Keratinocyte (primary cell): ENCODE measurements at regions not wholly inside any gene's neighbourhood (a gene's known extent, or its start where the extent isn't known, plus 50 kb on each side); places are given as distances from the start of the nearest gene placed in this dataset.

ENCODE experiments used
- DNase-seq: peaks from one replicate; pipeline ENCODE4 v3.0.0-alpha.2; 2011; ENCODE audit warnings: low read depth, missing footprints, low spot score
- FAIRE-seq: peaks from 2 replicates; lab custom pipeline; 2011; peaks lifted over from hg19 to GRCh38; lab: Jason Lieb, UNC
- H2AFZ ChIP-seq: 2 replicates; pipeline ENCODE4 v1.6.0; 2012; ENCODE audit warnings: low read length, control low read depth, inconsistent platforms; ENCODE audit not compliant: control insufficient read depth
- H3K27ac ChIP-seq: 2 replicates; pipeline ENCODE4 v1.5.1; 2011; ENCODE audit warnings: low read length; ENCODE audit not compliant: control insufficient read depth, insufficient read depth
- H3K27me3 ChIP-seq: 3 replicates; pipeline ENCODE4 v1.6.0; 2011; ENCODE audit warnings: low read length; ENCODE audit not compliant: control insufficient read depth, insufficient read depth; ENCODE audit errors: extremely low read depth
- H3K36me3 ChIP-seq, 2 experiments: 2 replicates in 1 of 2; 3 replicates in 1 of 2; pipeline ENCODE4 v1.5.1; 2011; ENCODE audit warnings: low read length in 2 of 2, mild to moderate bottlenecking in 1 of 2; ENCODE audit not compliant: control insufficient read depth in 2 of 2, insufficient read depth in 2 of 2; ENCODE audit errors: extremely low read depth in 1 of 2
- H3K4me1 ChIP-seq: 3 replicates; pipeline ENCODE4 v1.5.1; 2011; ENCODE audit warnings: low read length; ENCODE audit not compliant: control insufficient read depth, insufficient read depth; ENCODE audit errors: extremely low read depth
- H3K4me2 ChIP-seq: 3 replicates; pipeline ENCODE4 v1.6.0; 2011; ENCODE audit warnings: low read depth, low read length; ENCODE audit not compliant: control insufficient read depth, insufficient read depth; ENCODE audit errors: extremely low read depth
- H3K4me3 ChIP-seq, 3 experiments: fragments of 200-600 bp in 1 of 3; sonication (generic) in 1 of 3; 2 replicates in 2 of 3; 3 replicates in 1 of 3; pipeline ENCODE4 v1.5.1; 2011 to 2016; ENCODE audit warnings: low read length in 3 of 3, mild to moderate bottlenecking in 3 of 3, control low read depth in 2 of 3, inconsistent platforms in 1 of 3, low read depth in 1 of 3, mixed read lengths in 1 of 3, mixed run types in 1 of 3, moderate library complexity in 1 of 3; ENCODE audit not compliant: control insufficient read depth in 2 of 3, insufficient read depth in 2 of 3; ENCODE audit errors: extremely low read depth in 1 of 3
- H3K79me2 ChIP-seq: 2 replicates; pipeline ENCODE4 v1.6.0; 2012; ENCODE audit warnings: low read length; ENCODE audit not compliant: control insufficient read depth, insufficient read depth
- H3K9ac ChIP-seq: 3 replicates; pipeline ENCODE4 v1.6.0; 2011; ENCODE audit warnings: low read length; ENCODE audit not compliant: control insufficient read depth, insufficient read depth; ENCODE audit errors: extremely low read depth
- H3K9me1 ChIP-seq: 3 replicates; pipeline ENCODE4 v1.6.0; 2011; ENCODE audit warnings: low read length; ENCODE audit not compliant: control insufficient read depth, insufficient read depth; ENCODE audit errors: extremely low read depth
- H3K9me3 ChIP-seq: 2 replicates; pipeline ENCODE4 v1.5.1; 2012; ENCODE audit warnings: low read depth, low read length; ENCODE audit not compliant: control insufficient read depth
- H4K20me1 ChIP-seq: 3 replicates; pipeline ENCODE4 v1.6.0; 2011; ENCODE audit warnings: low read length; ENCODE audit not compliant: control insufficient read depth, insufficient read depth; ENCODE audit errors: extremely low read depth
- CTCF ChIP-seq, 3 experiments: IDR thresholded peaks in 1 of 3; conservative IDR thresholded peaks in 1 of 3; optimal IDR thresholded peaks in 1 of 3; 2 replicates in 2 of 3; 3 replicates in 1 of 3; pipeline versions ENCODE3 to v1.5.1; 2011; ENCODE audit warnings: low read length in 3 of 3, mild to moderate bottlenecking in 3 of 3, moderate library complexity in 2 of 3, control low read depth in 1 of 3, inconsistent platforms in 1 of 3; ENCODE audit not compliant: insufficient read depth in 2 of 3; ENCODE audit errors: extremely low read depth in 1 of 3
- EZH2 ChIP-seq: IDR thresholded peaks from one replicate; pipeline ENCODE4 v1.6.1; 2012; ENCODE audit warnings: inconsistent platforms, mild to moderate bottlenecking, low read length, moderate library complexity
- dilution Hi-C: fragments of 300-500 bp; cut with MboI; formaldehyde crosslinking; loops from one replicate; pipeline ENCODE4 v1.7.0; 2020; ENCODE audit warnings: low sequenced_read_pairs; ENCODE audit not compliant: extremely low pct_ligation_motif_present

GRCh38 chr5:61811052-61811451, 479.0 kb downstream of the ZSWIM6 start:
- Histone ChIP-seq H3K79me2 (no peaks in the 10 kb centered on the region), H3K9me1 (no peaks in the 10 kb centered on the region), H3K27ac (no peak overlapping the region), H3K36me3 (no peaks in the 10 kb centered on the region), H3K4me3 (no peak overlapping the region), H3K9me3 (no peaks in the 10 kb centered on the region), H2AFZ (no peak overlapping the region), H3K9ac (no peak overlapping the region), H3K4me2 (no peak overlapping the region), H3K27me3 (no peaks in the 10 kb centered on the region), H4K20me1 (no peaks in the 10 kb centered on the region), H3K4me1 (peaks cover 26% of the 10 kb centered on the region)
- dilution Hi-C loops, result no loop called here
- DNase-seq (no peak), FAIRE-seq (no peak)
- TF ChIP-seq EZH2 (no peak), CTCF (optimal IDR thresholded peaks at IDR 0.05 in 1 of 3, IDR thresholded peaks at IDR 0.05 in 1 of 3, conservative IDR thresholded peaks at IDR 0.05 in 1 of 3; ENCODE audit: extremely low read depth in 1 of 3, insufficient read depth in 2 of 3, low read length in 3 of 3) (no peak)

- DNase-seq (no peak), FAIRE-seq (peak; percentile 89)
- H3K27ac ChIP-seq, result no peak overlapping the region
- no peaks in the 10 kb centered on the region for H4K20me1 ChIP-seq
- peaks cover 37% of the 10 kb centered on the region for H3K4me1 ChIP-seq
- TF ChIP-seq EZH2 (no peak), CTCF (optimal IDR thresholded peaks at IDR 0.05 in 1 of 3, IDR thresholded peaks at IDR 0.05 in 1 of 3, conservative IDR thresholded peaks at IDR 0.05 in 1 of 3; ENCODE audit: extremely low read depth in 1 of 3, insufficient read depth in 2 of 3, low read length in 3 of 3) (no peak)
- H3K9me3 ChIP-seq, result no peaks in the 10 kb centered on the region
- no peaks in the 10 kb centered on the region for H3K9me1 ChIP-seq
- no peaks in the 10 kb centered on the region for H3K27me3 ChIP-seq
- H3K9ac ChIP-seq, result no peak overlapping the region
- dilution Hi-C loops, result no loop called here
- no peak overlapping the region for H2AFZ ChIP-seq
- no peaks in the 10 kb centered on the region for H3K79me2 ChIP-seq
- no peak overlapping the region for H3K4me2 ChIP-seq
- H3K4me3 ChIP-seq, result no peak overlapping the region
- H3K36me3 ChIP-seq, result no peaks in the 10 kb centered on the region
These were observed 481.3 kb downstream of the ZSWIM6 start for GRCh38 chr5:61813361-61813760.
